Activated T-cell treated with anti-CD3 and anti-CD28 coated beads, Interleukin-2, amount 50 U/mL, for 72 hours (primary cell): ENCODE measurements at regions not wholly inside any gene's neighbourhood (a gene's known extent, or its start where the extent isn't known, plus 50 kb on each side); places are given as distances from the start of the nearest gene placed in this dataset.
"Not testable (repeated sequence)": the region's sequence is repeated elsewhere in the genome, so short reads cannot be mapped to it uniquely, and the experiment has no call there.

ENCODE experiments used
- ATAC-seq, 2 donors: fragments of 150-1000 bp; cut with Tn5 transposase; replicated peaks in 1 of 2; 2 replicates each; pipeline ENCODE4 v1.10.0; 2021; ENCODE audit warnings: moderate library complexity in 2 of 2, mild to moderate bottlenecking in 1 of 2
- DNase-seq, 2 donors: peaks; one replicate each; pipeline ENCODE4 v3.0.0; 2021 to 2022; ENCODE audit warnings: mixed read lengths in 1 of 2
- H3K27ac Mint-ChIP-seq: one replicate; pipeline ENCODE4 v1.8.0; 2022; ENCODE audit warnings: mild to moderate bottlenecking, moderate library complexity, mixed read lengths
- H3K27me3 Mint-ChIP-seq: one replicate; pipeline ENCODE4 v1.8.0; 2022; ENCODE audit warnings: low read depth, mixed read lengths
- H3K36me3 Mint-ChIP-seq, 2 donors: one replicate each; pipeline ENCODE4 v1.8.0; 2022; ENCODE audit warnings: mixed read lengths in 2 of 2, mild to moderate bottlenecking in 1 of 2; ENCODE audit not compliant: insufficient read depth in 2 of 2
- H3K4me1 Mint-ChIP-seq: one replicate; pipeline ENCODE4 v1.8.0; 2022; ENCODE audit warnings: low read depth, mixed read lengths
- H3K4me3 Mint-ChIP-seq, 2 donors: one replicate each; pipeline ENCODE4 v1.8.0; 2022; ENCODE audit warnings: mild to moderate bottlenecking in 2 of 2, mixed read lengths in 2 of 2, moderate library complexity in 2 of 2
- H3K9me3 Mint-ChIP-seq, 2 donors: one replicate each; pipeline ENCODE4 v1.8.0; 2022; ENCODE audit warnings: mixed read lengths in 2 of 2

DNA sequence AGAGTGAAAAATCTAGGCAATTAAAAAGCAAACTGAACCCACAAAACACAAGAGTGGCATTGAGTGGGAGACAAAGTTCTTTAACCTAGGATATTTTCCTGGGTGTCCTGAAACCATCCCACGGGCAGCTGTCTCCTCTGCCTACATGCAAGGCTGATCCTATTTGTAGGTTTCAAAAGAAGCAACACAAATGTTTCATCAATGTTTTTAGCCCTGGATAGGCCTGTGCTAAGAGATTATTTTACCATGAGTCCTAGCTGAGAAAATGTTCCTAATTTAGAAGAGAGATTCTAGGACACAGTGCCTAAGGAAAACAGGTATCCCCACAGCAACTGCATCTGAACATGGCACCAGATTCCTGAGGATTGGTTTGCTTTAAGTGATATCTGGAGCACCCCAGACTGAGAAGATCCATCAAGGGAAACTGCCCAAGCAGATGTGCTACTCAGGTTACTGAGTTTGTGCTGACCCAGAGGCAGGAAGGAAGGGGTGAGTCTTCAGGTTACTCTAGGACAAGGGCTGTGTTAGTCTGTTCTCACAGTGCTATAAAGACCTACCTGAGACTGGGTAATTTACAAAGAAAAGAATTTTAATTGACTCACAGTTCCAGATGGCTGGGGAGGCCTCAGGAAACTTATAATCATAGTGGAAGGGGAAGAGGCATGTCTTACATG, 111.6 kb upstream of the UST start:
- Mint-ChIP-seq H3K27me3 (peaks cover 6% of the 10 kb centered on the region), H3K4me3 (no peak overlapping the region), H3K4me1 (peaks cover 13% of the 10 kb centered on the region), H3K9me3 (peaks cover 0 to 2% of the 10 kb centered on the region in 2 donors), H3K36me3 (peaks cover 0 to 3% of the 10 kb centered on the region in 2 donors), H3K27ac (no peak overlapping the region)
- DNase-seq (no peak), ATAC-seq (no peak)

- not testable (repeated sequence) for H3K36me3 Mint-ChIP-seq, H3K27ac Mint-ChIP-seq, DNase-seq, H3K9me3 Mint-ChIP-seq, H3K27me3 Mint-ChIP-seq, H3K4me3 Mint-ChIP-seq, ATAC-seq
- H3K4me1 Mint-ChIP-seq: peaks cover 13% of the 10 kb centered on the region
Measured at GRCh38 chr6:148641836-148642235, 105.0 kb upstream of the UST start.

DNA sequence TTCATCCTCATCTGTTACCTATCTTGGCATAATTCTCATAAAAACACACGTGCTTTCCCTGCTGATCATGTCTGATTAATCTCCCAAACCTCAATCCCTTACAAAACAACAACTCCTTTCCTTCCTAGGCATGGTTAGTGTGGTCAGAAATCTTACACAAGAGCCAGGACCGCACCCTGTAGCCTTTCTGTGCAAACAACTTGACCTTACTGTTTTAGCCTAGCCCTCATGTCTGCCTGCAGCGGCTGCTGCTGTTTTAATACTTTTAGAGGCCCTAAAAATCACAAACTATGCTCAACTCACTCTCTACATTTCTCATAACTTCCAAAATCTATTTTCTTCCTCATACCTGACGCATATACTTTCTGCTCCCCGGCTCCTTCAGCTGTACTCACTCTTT, 103.6 kb upstream of the UST start:
- not testable (repeated sequence) for DNase-seq, H3K27ac Mint-ChIP-seq, H3K9me3 Mint-ChIP-seq, ATAC-seq, H3K4me3 Mint-ChIP-seq, H3K36me3 Mint-ChIP-seq, H3K27me3 Mint-ChIP-seq, H3K4me1 Mint-ChIP-seq

DNA sequence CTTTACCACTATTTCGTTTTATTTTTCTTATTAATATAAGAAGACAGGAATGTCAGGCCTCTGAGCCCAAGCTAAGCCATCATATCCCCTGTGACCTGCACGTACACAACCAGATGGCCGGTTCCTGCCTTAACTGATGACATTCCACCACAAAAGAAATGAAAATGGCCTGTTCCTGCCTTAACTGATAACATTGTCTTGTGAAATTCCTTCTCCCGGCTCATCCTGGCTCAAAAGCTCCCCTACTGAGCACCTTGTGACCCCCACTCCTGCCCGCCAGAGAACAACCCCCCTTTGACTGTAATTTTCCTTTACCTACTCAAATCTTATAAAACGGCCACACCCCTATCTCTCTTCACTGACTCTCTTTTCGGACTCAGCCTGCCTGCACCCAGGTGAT, 101.8 kb upstream of the UST start:
- H3K4me3 Mint-ChIP-seq, ATAC-seq, H3K4me1 Mint-ChIP-seq, H3K9me3 Mint-ChIP-seq, DNase-seq, H3K36me3 Mint-ChIP-seq, H3K27ac Mint-ChIP-seq: not testable (repeated sequence)
- peaks cover 11% of the 10 kb centered on the region for H3K27me3 Mint-ChIP-seq

GRCh38 chr6:148648754-148649453, 97.9 kb upstream of the UST start:
- no peak for DNase-seq
- Mint-ChIP-seq H3K4me3 (no peak overlapping the region), H3K4me1 (no peaks in the 10 kb centered on the region), H3K9me3 (peaks cover 5 to 6% of the 10 kb centered on the region in 2 donors), H3K27ac (no peak overlapping the region), H3K36me3 (peaks cover 3 to 4% of the 10 kb centered on the region in 2 donors), H3K27me3 (peaks cover 18% of the 10 kb centered on the region)
- ATAC-seq: no peak

DNA sequence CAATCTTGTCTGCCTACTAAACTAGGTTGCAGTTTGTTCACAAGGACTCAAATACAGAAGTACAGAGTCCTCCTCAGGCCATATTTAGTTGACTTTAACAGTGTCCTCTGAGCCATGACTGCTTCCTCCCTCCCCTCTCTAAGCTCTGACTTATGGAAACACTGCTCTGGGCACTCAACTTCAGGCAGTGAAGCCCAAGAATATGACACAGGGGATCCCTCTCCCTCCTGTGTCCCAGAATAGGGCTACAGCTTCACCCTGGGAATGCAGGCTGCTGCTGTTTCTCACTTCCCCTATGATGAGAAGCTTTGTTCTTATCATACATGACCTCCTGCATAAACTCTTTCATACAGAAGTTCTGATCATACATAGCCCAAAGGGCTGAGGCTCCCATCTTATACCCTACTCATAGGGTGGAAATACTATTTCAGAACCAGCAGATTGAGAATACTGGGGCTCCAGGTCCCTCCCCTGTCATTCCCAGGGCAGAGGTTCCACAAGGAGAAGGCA, 97.3 kb upstream of the UST start:
- ATAC-seq (no peak), DNase-seq (no peak)
- Mint-ChIP-seq H3K36me3 (peaks cover 3 to 4% of the 10 kb centered on the region in 2 donors), H3K4me3 (no peak overlapping the region), H3K9me3 (peaks cover 5 to 6% of the 10 kb centered on the region in 2 donors), H3K27me3 (peaks cover 18% of the 10 kb centered on the region), H3K27ac (no peak overlapping the region), H3K4me1 (no peaks in the 10 kb centered on the region)

DNA sequence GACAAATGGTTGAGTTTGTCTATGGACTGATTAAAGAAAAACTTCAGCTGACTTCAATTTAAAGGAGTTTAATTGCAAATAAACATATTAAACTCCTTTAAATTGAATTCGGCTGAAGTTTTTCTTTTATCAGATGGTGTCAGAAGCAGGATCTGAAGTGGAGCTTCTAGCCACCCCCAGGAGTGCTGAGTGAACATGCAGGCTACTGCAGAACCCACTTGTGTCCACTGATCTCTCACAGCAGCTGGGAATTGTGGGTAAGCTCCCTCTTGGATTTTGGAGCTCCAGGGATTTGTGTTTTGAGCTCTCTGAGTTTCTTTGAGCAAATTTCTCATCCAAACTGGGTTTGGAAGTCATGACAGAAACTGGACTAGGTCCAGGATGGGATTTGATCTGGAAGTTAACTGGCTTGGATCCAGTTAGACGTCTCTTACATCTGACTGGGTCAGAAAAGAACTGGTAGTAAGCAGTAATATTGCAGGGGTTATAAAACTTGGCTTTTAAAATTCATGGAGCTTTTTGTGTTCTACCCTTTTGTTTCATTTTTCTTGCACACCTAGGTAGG, 95.8 kb upstream of the UST start:
- Mint-ChIP-seq H3K36me3 (peaks cover 3 to 4% of the 10 kb centered on the region in 2 donors), H3K27ac (no peak overlapping the region), H3K9me3 (peaks cover 5 to 6% of the 10 kb centered on the region in 2 donors), H3K27me3 (peaks cover 18% of the 10 kb centered on the region), H3K4me1 (no peaks in the 10 kb centered on the region), H3K4me3 (no peak overlapping the region)
- ATAC-seq (no peak), DNase-seq (no peak)

GRCh38 chr6:148652205-148652604, 94.6 kb upstream of the UST start:
- H3K9me3 Mint-ChIP-seq: peaks cover 5 to 6% of the 10 kb centered on the region in 2 donors
- DNase-seq (no peak), ATAC-seq (no peak)
- no peak overlapping the region for H3K4me3 Mint-ChIP-seq
- no peak overlapping the region for H3K27ac Mint-ChIP-seq
- H3K4me1 Mint-ChIP-seq: no peaks in the 10 kb centered on the region
- H3K36me3 Mint-ChIP-seq: peaks cover 3 to 4% of the 10 kb centered on the region in 2 donors
- peaks cover 18% of the 10 kb centered on the region for H3K27me3 Mint-ChIP-seq

GRCh38 chr6:148653138-148653776, 93.6 kb upstream of the UST start:
- Mint-ChIP-seq H3K4me1 (no peaks in the 10 kb centered on the region), H3K4me3 (no peak overlapping the region), H3K9me3 (peaks cover 5 to 6% of the 10 kb centered on the region in 2 donors), H3K36me3 (peaks cover 3 to 4% of the 10 kb centered on the region in 2 donors), H3K27ac (no peak overlapping the region), H3K27me3 (peaks cover 19% of the 10 kb centered on the region)
- ATAC-seq: no peak
- no peak for DNase-seq

DNA sequence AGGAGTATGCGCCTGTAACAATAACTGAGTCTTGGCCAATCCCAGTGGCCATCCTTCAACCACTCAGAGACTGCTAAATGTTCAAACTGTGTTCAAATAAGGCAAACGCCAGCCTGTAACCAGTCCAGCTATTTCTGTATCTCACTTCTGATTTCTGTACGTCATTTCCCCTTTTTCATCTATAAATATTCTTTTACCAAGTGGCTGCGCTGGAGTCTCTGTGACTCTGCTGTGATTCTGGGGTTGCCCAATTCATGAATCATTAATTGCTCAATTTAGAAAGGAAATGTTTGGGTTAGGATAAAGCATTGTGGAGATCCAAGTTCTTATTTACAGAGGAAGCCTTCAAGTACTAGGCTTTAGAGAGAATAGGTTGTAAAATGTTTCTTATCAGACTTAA, 89.8 kb upstream of the UST start:
- no peak overlapping the region for H3K4me3 Mint-ChIP-seq
- peaks cover 7 to 8% of the 10 kb centered on the region in 2 donors for H3K9me3 Mint-ChIP-seq
- ATAC-seq: no peak
- no peak overlapping the region for H3K27ac Mint-ChIP-seq
- no peak for DNase-seq
- H3K4me1 Mint-ChIP-seq: no peaks in the 10 kb centered on the region
- H3K27me3 Mint-ChIP-seq: peaks cover 16% of the 10 kb centered on the region
- peaks cover 3 to 4% of the 10 kb centered on the region in 2 donors for H3K36me3 Mint-ChIP-seq

DNA sequence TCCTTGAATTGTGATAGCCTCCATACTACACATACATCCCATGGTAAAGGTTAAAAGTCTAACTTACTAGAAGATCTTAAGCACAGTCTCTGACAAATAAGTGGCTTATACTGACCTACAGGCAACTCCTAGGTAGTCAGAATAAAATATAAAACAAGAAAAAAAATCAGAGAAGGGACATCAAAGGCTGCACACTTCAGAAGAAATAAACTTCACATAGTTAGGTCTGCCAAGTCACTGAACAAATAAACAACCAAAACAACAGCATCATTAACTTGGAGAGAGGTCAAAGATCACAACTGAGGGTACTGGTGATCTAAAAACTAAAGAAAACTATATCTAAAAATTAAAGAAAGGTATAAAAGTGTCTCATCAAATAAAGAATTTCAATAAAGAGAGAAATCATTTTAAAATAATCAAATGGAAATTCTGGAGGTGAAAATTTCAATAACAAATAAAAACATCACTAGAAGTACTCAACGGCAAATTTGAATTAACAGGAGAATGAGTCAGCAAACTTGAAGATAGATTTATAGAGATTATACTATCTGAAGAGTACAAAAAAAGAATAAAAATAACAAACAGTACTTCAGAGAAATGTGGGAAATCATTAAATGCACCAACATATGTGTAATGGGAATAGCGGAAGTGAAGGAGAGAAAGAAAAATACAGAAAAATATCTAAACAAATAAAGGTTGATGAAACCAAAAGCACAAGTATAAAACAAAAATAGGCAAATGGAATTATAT, 88.0 kb upstream of the UST start:
- Mint-ChIP-seq H3K4me1 (no peaks in the 10 kb centered on the region), H3K4me3 (no peak overlapping the region), H3K9me3 (peaks cover 6 to 7% of the 10 kb centered on the region in 2 donors), H3K36me3 (no peaks in the 10 kb centered on the region), H3K27me3 (peaks cover 16% of the 10 kb centered on the region), H3K27ac (peak overlapping the region; percentile 55)
- ATAC-seq (no peak), DNase-seq (no peak)

- Mint-ChIP-seq H3K4me1 (no peaks in the 10 kb centered on the region), H3K9me3 (peaks cover 16 to 30% of the 10 kb centered on the region in 2 donors), H3K27ac (no peak overlapping the region), H3K36me3 (peaks cover 15 to 24% of the 10 kb centered on the region in 2 donors), H3K27me3 (no peaks in the 10 kb centered on the region), H3K4me3 (no peak overlapping the region)
- ATAC-seq (no peak), DNase-seq (no peak)
Measured at GRCh38 chr6:148667395-148667794, 79.4 kb upstream of the UST start.
